Daoy (cell line): ENCODE measurements at regions not wholly inside any gene's neighbourhood (a gene's known extent, or its start where the extent isn't known, plus 50 kb on each side); places are given as distances from the start of the nearest gene placed in this dataset.

Experiments
- DNase-seq: peaks from one replicate; pipeline ENCODE4 v3.0.0-alpha.2; 2015; ENCODE audit warnings: low read depth

DNA sequence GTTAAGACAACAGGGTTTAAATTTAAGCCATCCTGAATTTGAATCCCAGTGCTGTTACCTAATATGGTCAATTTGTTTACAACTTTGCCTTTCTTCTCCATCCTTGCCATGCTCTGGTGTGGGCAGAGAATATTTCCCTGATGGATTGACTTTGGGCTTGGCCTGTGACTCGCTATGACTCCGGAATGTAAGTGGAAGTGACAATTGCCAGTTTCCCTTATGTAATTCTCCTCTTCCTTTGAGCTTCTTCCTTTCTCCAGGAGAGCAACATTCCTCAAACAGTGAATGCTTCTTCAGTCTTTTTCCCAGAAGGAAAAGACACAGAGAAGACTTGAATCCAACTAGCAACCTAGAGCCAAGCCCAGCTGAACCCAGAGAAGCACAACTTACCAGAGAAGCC lies 159.1 kb downstream of the LURAP1L start:
- peak; percentile 73 for DNase-seq

- DNase-seq, result peak; percentile 68
Measured at GRCh38 chr9:12934545-12935272, 159.9 kb downstream of the LURAP1L start.

DNA sequence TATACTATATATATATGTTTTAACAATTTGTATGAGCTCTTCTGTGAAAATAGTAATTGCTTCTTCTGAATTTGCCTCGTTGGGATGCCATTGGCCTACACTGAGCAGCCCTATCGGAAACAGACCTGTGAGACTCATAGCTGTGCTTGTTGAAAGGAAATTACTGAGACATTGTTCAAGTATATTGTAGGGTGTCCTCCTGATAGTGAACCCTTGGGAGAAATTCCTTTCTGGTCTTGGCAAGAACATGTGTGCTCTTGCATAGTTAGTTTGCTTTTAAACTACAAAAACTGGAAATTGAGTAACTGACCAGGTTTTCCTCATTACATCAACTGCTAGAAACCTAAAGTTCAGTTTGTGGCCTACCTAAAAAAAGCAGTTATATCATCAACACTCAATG lies 160.9 kb downstream of the LURAP1L start:
- no peak for DNase-seq

DNA sequence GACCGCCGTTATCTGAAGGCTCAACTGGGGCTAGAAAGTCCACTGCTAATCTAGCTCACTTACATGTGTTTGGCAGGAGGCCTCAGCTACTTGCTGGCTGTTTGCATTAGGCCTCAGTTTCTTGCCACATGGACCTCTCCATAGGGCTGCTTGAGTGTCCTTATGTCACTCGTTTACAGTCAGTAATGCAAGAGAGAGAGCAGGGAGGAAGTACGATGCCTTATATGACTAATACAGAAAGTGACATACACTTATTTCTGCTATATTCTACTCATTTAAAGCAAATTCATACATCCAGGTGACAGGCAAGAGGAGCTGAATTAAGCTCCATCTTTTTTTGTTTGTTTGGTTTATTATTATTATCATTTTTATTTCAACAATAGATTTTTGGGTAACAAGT lies 179.6 kb downstream of the LURAP1L start:
- no peak for DNase-seq

GRCh38 chr9:12955510-12956163 lies 180.8 kb downstream of the LURAP1L start:
- peak; percentile 52 for DNase-seq

GRCh38 chr9:12956261-12956660 lies 181.4 kb downstream of the LURAP1L start:
- peak; percentile 25 for DNase-seq

- no peak for DNase-seq
Measured at GRCh38 chr9:12956805-12957204, 182.0 kb downstream of the LURAP1L start.

GRCh38 chr9:12958279-12958678 lies 183.5 kb downstream of the LURAP1L start:
- no peak for DNase-seq

DNA sequence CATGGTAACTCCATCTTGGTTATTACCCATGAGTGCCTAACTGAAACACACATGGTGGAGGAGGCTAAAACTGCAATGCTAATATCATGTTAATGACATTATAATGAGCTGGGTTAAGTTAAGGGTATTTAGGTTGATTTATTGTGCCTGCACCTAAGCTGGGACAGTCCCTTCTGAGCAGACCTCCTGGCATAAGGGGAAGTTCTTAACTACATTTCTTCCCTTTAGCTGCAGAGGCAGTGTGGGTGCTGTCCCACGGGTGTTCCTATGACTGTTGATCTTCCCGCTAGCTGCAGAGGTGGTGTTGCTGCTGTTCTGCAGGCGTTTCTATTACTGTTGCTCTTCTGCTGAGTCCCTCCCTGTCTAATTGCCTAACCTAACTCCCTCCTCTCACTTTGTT lies 183.9 kb downstream of the LURAP1L start:
- no peak for DNase-seq

GRCh38 chr9:12961276-12961809 lies 186.5 kb downstream of the LURAP1L start:
- no peak for DNase-seq

DNA sequence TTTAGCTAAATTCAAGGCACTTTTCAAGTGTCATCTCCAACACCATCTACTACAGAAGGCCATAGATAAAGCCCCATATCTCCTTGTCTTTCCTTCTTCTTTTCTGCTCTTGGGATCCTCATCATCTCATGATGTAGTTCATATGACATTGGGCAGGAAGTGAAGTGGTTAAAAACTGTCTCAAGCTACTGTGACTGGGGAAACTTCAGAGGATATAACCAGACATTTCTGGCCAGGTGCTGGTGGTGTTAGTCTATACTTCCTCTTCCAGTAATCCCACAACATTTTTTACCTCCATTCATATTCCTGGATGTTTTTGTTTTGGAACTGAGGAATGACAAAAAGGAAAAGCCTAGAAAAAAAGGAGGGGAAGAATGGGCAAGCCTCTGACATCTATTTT lies 188.7 kb downstream of the LURAP1L start:
- no peak for DNase-seq

DNA sequence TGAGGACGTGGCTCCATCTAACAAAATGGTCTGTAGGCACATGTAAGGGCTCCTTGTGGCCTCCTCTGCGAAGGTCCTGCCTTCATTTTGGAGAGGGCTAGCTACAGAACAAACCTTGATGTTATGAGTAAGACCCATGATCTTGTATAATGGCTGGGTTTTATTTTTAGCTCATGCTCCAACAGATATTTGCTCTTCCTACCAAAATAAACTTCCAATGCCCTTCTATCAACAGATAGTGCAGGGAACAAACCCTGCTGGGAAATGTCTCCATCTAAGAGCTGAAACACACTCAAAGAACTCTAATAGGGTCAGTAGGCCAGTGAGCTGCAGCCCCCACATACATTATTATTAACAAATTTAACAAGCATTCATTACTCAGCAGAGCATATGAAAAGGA lies 189.5 kb downstream of the LURAP1L start:
- no peak for DNase-seq

- DNase-seq, result no peak
Measured at GRCh38 chr9:12965303-12965702, 190.5 kb downstream of the LURAP1L start.

DNA sequence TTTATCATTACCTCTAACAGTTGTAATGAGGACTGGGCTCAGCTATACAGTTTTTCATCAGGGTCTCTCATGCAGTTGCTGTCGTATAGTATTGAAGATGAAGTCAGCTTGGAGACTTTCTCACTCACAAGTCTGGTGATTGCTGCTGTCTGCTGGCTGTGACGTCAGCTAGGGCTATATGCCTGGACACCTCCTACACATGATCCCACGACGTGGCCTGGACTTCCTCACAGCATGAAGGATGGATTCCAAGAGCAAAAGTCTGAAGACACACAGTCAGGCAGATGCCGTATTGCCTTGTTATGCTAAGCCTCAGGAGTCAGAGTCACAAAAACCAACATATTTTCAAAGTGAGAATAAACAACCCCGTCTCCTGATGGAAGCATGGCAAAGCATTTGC lies 193.3 kb downstream of the LURAP1L start:
- no peak for DNase-seq

DNA sequence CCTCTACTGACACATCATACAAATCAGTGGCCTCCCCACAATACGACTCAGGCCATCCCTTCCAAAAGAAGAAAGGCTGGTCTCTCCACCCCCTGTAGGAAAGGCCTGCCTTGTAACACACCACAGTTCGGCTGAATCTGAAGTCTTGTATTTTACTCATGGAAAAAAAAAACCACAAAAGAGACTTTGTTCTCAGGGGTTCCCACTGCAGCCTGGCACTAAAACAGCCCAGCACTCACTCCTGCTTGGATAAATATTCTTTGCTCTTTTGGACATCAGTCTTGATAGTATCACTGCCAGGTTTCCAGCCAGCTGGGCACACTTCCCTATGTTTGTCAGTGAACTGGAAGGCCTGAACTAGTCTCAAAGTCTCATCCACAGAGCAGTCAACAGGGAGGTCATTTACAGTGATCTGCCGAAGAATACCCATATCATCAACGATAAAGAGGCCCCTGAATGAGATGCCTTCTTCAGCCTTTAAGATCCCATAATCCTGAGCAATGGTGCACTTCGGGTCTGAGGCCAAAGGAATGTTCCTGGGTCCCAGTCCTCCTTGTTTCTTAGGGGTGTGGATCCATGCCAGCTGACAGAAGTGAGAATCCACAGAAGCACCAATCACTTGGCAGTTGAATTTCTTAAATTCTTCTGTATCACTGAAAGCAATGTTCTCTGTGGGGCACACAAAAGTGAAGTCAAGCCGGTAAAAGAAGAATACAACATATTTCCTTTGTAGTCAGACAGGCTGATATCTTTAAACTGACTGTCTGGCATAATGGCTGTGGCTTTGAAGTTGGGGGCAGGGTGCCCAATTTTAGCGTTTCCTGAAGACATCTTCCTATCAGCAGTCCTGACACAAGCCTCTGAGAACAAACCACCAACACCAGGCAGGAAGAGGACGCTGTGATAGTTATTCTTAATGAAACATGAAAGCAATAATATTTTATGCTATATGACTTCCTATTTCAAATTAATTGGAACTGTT lies 198.1 kb downstream of the LURAP1L start:
- DNase-seq, result no peak

DNA sequence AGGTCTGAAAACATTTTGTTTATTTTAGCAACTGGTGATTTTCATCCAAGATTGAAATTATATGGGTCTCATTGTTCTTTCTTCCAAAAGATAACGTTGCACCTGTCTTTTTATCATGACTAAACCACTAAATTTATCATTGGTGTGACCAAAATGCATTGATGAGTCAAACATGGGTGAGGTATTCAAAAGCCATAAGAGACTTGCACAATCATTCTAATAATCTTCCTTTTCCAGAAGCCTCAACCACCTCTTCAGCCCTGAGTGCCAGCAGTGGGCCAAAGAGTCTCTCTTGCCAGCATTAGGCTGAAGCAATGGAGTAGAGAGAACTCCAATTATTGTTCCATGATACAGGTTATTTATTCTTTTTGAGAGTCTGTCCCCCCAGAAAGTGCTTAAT lies 198.9 kb downstream of the LURAP1L start:
- DNase-seq, result no peak

DNA sequence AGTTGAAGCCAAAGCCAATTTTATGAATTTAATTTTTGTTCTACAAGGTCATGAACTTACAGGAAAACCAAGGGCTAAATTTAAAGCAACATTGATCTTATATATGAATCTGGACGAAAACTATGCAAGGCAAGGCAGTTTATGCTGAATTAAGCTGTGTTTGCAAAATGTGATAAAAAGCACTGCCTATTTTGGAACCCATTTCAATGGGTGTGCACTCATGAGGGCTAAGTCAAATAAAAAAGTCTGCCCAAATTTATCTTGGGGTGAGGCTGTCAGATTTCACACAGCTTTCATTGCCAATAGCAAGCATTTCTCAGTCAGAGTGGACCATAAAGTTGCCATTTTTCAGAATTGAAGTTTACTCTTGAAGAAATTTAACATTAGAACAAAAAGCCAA lies 199.9 kb downstream of the LURAP1L start:
- no peak for DNase-seq

- DNase-seq, result no peak
Measured at GRCh38 chr9:12975496-12975895, 200.7 kb downstream of the LURAP1L start.

DNA sequence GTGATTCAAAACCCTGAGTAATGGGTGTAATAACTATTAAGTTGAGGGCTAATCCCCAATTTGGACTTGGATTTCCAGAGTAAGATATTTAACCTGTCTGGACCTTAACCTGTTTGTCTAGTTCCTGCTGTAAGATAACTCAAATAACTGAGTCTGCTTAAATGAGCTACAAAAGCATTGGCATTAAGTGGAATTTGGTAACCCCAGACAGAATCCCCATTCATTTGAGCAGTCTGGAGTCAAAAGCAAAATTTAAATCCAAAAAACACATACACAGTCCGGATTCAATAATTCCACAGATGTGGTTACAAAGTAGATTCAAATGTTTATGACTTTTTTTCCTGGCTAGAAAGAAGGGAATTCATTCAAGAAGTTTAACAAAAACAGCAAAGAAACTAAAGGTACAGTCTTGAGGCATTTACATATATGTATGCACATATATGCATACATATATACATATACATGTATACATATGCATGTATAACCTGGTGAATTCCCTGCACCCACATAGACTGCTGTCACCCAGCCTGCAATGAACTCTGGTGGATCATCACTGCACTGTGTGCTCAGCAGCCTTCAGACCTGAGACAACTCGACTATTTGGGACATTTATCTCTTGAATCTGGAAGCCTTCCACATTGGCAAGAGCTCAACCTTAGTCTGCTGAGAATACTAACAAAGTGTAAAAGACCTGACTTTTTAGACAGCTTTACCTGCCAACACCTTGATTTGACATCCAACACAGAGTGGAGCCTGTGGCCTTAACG lies 205.4 kb downstream of the LURAP1L start:
- DNase-seq, result no peak

DNA sequence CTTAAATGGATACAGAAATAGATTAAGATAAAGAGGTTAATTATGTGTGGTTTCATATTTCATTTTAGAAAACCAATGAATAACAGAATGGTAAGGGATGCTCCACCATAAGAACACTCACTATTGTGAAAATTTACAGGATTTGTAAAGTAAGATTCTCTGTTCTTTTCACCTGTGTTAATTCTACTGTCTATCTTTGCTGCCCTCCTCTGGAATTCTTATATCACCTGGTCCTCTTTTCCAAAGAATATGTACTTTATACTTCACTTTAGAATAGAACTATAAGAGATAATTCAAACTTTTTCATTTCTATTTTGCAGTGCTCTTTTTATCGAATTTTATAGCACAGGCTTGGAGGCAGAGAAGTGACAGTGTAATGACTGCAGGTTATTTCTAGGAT lies 213.4 kb downstream of the LURAP1L start:
- DNase-seq, result no peak

- no peak for DNase-seq
Measured at GRCh38 chr9:12989669-12990068, 214.8 kb downstream of the LURAP1L start.
